ENCODE measurements at regions not wholly inside any gene's neighbourhood (a gene's known extent, or its start where the extent isn't known, plus 50 kb on each side); places are given as distances from the start of the nearest gene placed in this dataset.
"Not testable (repeated sequence)": the region's sequence is repeated elsewhere in the genome, so short reads cannot be mapped to it uniquely, and the experiment has no call there.

- DNase-seq = no peak
Observed at GRCh38 chr13:34176633-34177032, 358.7 kb downstream of the RFC3 start.

GRCh38 chr13:34179481-34179880 is 361.5 kb downstream of the RFC3 start:
- no peak for DNase-seq

DNA sequence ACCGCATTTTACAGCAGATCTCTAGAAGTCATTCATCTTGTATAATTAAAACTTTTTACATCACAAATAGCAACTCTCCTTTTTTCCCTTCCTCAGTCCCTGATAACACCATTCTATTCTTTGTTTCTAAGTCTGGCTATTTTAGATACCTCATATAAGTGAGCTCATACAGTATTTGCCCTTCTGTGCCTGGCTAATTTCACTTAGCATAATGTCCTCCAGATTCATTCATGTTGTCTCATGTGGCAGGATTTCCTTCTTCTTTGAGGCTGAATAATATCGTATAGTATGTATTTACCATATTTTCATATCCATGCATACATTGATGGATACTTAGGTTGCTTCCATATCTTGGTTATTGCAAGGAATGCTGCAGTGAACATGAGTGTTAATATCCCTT is 362.0 kb downstream of the RFC3 start:
- DNase-seq = no peak

- DNase-seq = not testable (repeated sequence)
Observed at GRCh38 chr13:34181256-34181655, 363.3 kb downstream of the RFC3 start.

GRCh38 chr13:34189946-34190345 is 372.0 kb downstream of the RFC3 start:
- DNase-seq = no peak

- DNase-seq = no peak
Observed at GRCh38 chr13:34201050-34201913, 383.3 kb downstream of the RFC3 start.

DNA sequence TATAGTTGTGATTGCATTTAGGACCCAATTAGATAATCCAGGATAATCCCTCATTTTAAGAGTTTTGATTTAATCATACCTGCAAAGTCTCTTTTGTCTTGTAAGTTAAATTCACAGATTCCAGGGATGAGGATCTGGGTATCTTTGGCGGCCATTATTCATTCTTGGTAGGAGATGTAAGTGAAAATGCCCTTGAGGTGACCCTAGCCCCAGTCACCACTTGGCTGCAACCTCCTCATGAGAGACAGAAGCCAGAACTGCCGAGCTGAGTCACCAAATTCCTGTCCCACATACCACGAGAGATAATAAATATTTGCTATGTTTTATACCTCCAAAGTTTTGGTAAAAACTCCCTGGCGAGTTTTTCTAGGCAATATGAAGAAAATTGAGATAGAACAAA is 389.4 kb downstream of the RFC3 start:
- DNase-seq = no peak

DNA sequence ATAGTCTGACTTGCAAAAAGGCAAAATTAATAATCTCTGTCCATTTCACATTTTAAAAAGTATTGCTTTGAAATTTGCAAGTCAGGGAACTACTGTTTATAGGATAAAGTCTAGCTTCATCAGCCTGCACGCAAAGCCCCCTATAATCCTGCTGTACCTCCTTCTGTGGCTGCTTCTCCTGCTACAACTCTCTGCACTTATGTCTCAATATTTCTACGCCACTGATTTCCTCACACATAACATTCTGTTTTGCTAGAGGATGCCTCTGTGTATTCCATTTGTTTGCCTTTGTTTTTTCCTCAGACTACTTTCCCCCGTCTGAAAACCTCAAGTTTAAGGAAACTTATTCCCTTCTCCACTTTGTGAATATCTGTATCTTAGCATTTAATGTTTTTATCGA is 389.9 kb downstream of the RFC3 start:
- DNase-seq = no peak

- DNase-seq = no peak
Observed at GRCh38 chr13:34208336-34208735, 390.4 kb downstream of the RFC3 start.

- no peak for DNase-seq
Observed at GRCh38 chr13:34210341-34210740, 392.4 kb downstream of the RFC3 start.

DNA sequence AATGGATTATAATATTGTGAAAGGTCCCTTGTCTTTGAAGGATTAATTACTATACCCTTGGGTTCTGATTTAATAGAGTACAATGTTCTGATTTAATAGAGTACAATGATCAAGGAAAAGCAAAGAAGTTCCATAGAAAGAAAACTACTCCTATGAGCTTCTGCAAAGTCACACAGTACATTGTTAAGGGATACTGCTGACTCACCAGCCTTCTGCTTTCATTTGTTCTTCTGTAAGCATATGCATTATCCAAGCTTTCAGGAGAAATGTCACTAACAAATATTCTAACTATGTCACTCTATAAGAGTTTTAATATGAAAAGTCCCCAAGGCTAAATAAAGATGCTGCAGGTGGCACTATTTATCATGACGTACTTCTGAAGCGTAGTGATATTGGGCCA is 396.7 kb downstream of the RFC3 start:
- DNase-seq = no peak

DNA sequence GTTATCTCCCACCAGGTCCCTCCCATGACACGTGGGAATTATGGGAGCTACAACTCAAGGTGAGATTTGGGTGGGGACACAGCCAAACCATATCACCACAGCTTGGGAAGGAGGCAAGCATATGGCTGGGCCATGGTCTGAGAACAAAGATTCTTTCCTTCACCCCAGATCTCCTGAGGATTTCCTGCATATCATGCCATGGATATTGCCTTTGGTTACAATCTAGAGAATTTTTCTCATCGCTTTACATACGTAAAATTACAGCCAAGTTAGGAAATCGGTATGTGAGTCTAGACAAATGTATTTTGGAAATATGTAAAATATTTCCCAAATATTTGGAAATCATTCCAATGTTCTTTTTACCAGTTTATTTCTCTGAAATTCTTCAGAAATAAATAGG is 398.3 kb downstream of the RFC3 start:
- no peak for DNase-seq

- DNase-seq = no peak
Observed at GRCh38 chr13:34217343-34218025, 399.5 kb downstream of the RFC3 start.

- no peak for DNase-seq
Observed at GRCh38 chr13:34223984-34224383, 406.0 kb downstream of the RFC3 start.

DNA sequence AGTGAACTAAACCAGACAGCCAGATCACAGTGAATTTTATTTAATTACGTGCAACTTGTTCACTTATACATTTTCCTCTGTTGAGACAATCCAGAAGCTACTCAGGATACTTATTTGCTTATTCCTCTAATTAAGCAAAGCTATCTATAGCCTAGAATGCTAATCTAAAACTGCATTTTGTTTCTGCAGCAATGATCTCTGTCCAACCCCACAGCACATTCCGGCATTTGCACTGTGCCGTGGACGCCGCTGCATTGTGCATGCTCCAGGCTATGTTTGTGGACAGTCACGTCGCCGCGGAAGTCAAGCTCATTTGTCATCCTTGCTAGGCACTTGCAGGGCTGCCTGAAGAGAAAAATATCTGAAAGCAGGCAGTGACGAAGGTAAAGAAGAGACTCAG is 406.9 kb downstream of the RFC3 start:
- no peak for DNase-seq

DNA sequence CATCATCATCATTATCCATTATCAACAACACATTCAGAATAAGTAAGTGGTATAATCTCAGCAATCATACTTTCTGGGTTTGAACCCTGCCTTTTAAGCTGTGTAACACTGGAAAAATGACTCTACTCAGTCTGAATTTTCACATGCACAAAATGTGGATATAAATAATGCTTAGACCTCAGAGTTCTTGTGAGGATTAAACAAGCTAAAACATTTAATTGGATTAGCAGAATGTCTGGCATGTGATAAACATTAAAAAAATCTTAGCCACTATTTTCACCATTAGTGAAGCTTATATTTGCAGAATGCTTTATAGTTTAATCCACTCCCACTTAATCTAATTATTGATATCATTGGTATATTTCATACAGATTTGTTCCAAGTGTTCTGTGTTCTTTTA is 412.3 kb downstream of the RFC3 start:
- no peak for DNase-seq

GRCh38 chr13:34241332-34241731 is 423.4 kb downstream of the RFC3 start:
- DNase-seq = no peak

DNA sequence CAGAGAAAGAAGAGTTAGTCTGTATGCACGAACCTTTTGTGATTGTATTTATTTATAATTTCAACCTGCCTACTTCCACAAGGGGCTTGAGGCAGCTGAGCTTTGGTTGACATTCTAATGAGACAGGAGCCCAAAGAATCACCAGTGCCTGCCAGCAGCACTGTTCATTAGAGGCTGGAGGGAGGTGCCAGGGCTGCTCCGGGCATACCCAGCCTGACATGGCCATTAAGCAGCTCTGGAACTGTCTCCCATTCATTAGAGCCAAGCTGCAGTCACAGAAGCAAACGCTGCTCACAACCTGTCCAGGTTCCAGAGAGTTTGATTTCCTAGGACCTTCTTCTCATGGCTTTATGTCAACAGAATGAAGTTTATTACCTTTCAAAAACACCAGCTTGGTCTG is 425.5 kb downstream of the RFC3 start:
- DNase-seq = no peak

- no peak for DNase-seq
Observed at GRCh38 chr13:34246511-34246910, 428.6 kb downstream of the RFC3 start.

- DNase-seq = no peak
Observed at GRCh38 chr13:34247596-34247995, 429.6 kb downstream of the RFC3 start.

- no peak for DNase-seq
Observed at GRCh38 chr13:34249546-34250039, 431.6 kb downstream of the RFC3 start.

- DNase-seq = no peak
Observed at GRCh38 chr13:34250151-34250670, 432.3 kb downstream of the RFC3 start.

DNA sequence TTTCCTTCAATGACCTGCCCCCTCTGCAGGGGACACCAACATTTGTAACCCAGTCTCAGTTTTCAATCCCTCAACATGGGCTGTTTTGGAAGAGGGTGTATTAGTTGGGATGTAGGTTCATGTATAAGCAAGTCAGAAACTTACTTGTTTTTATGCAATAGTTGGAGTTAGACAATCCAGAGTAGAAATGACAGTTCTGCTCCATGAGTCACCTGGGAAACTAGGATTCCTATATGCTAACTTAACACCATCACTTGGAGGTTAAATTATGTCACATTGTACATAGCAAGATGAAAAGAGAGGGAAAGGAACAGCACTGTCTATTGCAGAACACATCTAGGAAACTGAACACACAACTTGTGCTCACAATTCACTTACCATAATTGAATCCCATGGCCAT is 436.4 kb downstream of the RFC3 start:
- DNase-seq = no peak

- DNase-seq = no peak
Observed at GRCh38 chr13:34255711-34256110, 437.8 kb downstream of the RFC3 start.
